Sigmoid colon (tissue), 6 donors: ENCODE measurements at regions not wholly inside any gene's neighbourhood (a gene's known extent, or its start where the extent isn't known, plus 50 kb on each side); places are given as distances from the start of the nearest gene placed in this dataset.

Source experiments
- DNase-seq: peaks from one replicate; pipeline ENCODE4 v3.0.0-alpha.2; 2019
- H3K27ac ChIP-seq, 4 donors: fragments of 200-600 bp; sonication (generic); one replicate each; pipeline ENCODE4 v1.5.1; 2016 to 2019; ENCODE audit warnings: mild to moderate bottlenecking in 1 of 4
- H3K27me3 ChIP-seq, 3 donors: fragments of 200-600 bp; sonication (generic); one replicate each; pipeline ENCODE4 v1.5.1; 2019; ENCODE audit warnings: mild to moderate bottlenecking in 1 of 3
- H3K36me3 ChIP-seq, 4 donors: fragments of 200-600 bp; sonication (generic); one replicate each; pipeline ENCODE4 v1.5.1; 2016 to 2019
- H3K4me1 ChIP-seq, 4 donors: fragments of 200-600 bp; sonication (generic); one replicate each; pipeline ENCODE4 v1.5.1; 2017 to 2019
- H3K4me3 ChIP-seq, 4 donors: fragments of 200-600 bp; sonication (generic); one replicate each; pipeline ENCODE4 v1.5.1; 2017 to 2019; ENCODE audit warnings: mild to moderate bottlenecking in 2 of 4, moderate library complexity in 1 of 4
- H3K9me3 ChIP-seq, 4 donors: fragments of 200-600 bp in 3 of 4; sonication (generic) in 3 of 4; one replicate each; pipeline versions ENCODE4 v1.5.1 to v1.6.1; 2013 to 2019
- EP300 ChIP-seq, 4 donors: sonication (generic); formaldehyde crosslinking; IDR thresholded peaks; one replicate each; pipeline ENCODE4 v1.6.1; 2017; ENCODE audit warnings: antibody characterized with exemption in 4 of 4
- POLR2A ChIP-seq, 2 donors: fragments of 450-650 bp; IDR thresholded peaks; one replicate each; pipeline ENCODE4 v1.6.1; 2016; ENCODE audit warnings: antibody characterized with exemption in 2 of 2, mild to moderate bottlenecking in 2 of 2, moderate library complexity in 2 of 2
- POLR2AphosphoS5 ChIP-seq, 4 donors: sonication (generic); formaldehyde crosslinking; IDR thresholded peaks; one replicate each; pipeline ENCODE4 v1.6.1; 2017; ENCODE audit warnings: antibody characterized with exemption in 4 of 4
- WGBS, 2 donors: extraction: QIAGEN DNeasy Blood & Tissue Kit; methylation state at CpG; one replicate each; pipeline ENCODE4 v1.1.7; 2013; 5-methylcytosine and 5-hydroxymethylcytosine counted together
- intact Hi-C: fragments of 100-400 bp; cut with DNase I; formaldehyde crosslinking; loops from one replicate; pipeline ENCODE4 v1.15.1; 2023
- TF ChIP-seq, protein P1 (sequence below), 4 experiments: fragments of 450-650 bp in 3 of 4; fragments of 200-600 bp in 1 of 4; IDR thresholded peaks; one replicate each; pipeline ENCODE4 v1.5.1; 2016 to 2019; ENCODE audit warnings: antibody characterized with exemption in 4 of 4, mild to moderate bottlenecking in 3 of 4, moderate library complexity in 2 of 4
- donor health status: healthy with polysubstance abuse.
- donor health status: healthy.

- Histone ChIP-seq H3K4me3 (no peak overlapping the region), H3K9me3 (no peaks in the 10 kb centered on the region), H3K36me3 (no peaks in the 10 kb centered on the region), H3K27me3 (no peaks in the 10 kb centered on the region), H3K27ac (peak overlapping the region in 3 of 4 donors; percentile 62 to 80 (median 63)), H3K4me1 (peaks cover 0 to 66% (median 51%) of the 10 kb centered on the region in 4 donors)
- intact Hi-C loops: loop anchor here (5.0 kb wide), 2 partner anchors 51 to 216 kb away; no protein-coding TSS in a partner anchor
- TF ChIP-seq EP300 (IDR thresholded peaks at IDR 0.05): no peak
- TF ChIP-seq POLR2AphosphoS5 (IDR thresholded peaks at IDR 0.05): no peak
- TF ChIP-seq, protein P1, sequence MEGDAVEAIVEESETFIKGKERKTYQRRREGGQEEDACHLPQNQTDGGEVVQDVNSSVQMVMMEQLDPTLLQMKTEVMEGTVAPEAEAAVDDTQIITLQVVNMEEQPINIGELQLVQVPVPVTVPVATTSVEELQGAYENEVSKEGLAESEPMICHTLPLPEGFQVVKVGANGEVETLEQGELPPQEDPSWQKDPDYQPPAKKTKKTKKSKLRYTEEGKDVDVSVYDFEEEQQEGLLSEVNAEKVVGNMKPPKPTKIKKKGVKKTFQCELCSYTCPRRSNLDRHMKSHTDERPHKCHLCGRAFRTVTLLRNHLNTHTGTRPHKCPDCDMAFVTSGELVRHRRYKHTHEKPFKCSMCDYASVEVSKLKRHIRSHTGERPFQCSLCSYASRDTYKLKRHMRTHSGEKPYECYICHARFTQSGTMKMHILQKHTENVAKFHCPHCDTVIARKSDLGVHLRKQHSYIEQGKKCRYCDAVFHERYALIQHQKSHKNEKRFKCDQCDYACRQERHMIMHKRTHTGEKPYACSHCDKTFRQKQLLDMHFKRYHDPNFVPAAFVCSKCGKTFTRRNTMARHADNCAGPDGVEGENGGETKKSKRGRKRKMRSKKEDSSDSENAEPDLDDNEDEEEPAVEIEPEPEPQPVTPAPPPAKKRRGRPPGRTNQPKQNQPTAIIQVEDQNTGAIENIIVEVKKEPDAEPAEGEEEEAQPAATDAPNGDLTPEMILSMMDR (IDR thresholded peaks at IDR 0.05): no peak
- TF ChIP-seq POLR2A (IDR thresholded peaks at IDR 0.05): no peak
- no peak for DNase-seq
Measured at GRCh38 chr5:60336491-60336890, 363.5 kb downstream of the DEPDC1B start.

GRCh38 chr5:60335913-60336312 is 364.1 kb downstream of the DEPDC1B start:
- TF ChIP-seq POLR2A (IDR thresholded peaks at IDR 0.05) (no peak), POLR2AphosphoS5 (IDR thresholded peaks at IDR 0.05) (peak; percentile 60 to 87 (median 81)), EP300 (IDR thresholded peaks at IDR 0.05) (peak in 3 of 4 donors; percentile 15 to 41 (median 32))
- TF ChIP-seq, protein P1 (IDR thresholded peaks at IDR 0.05): no peak
- Histone ChIP-seq H3K4me3 (no peak overlapping the region), H3K27ac (peak overlapping the region; percentile 53 to 80 (median 62)), H3K9me3 (no peaks in the 10 kb centered on the region), H3K4me1 (peaks cover 0 to 65% (median 45%) of the 10 kb centered on the region in 4 donors), H3K36me3 (no peaks in the 10 kb centered on the region), H3K27me3 (no peaks in the 10 kb centered on the region)
- intact Hi-C loops: loop anchor here (5.0 kb wide), 2 partner anchors 51 to 216 kb away; no protein-coding TSS in a partner anchor
- 84 to 93% methylated on average over 2 of the region's 2 CpGs for WGBS, 2 donors
- DNase-seq: no peak

GRCh38 chr5:60334281-60334713 is 365.7 kb downstream of the DEPDC1B start:
- 84 to 93% methylated on average over 2 of the region's 2 CpGs for WGBS, 2 donors
- no peak for DNase-seq
- Histone ChIP-seq H3K9me3 (no peaks in the 10 kb centered on the region), H3K4me3 (no peak overlapping the region), H3K36me3 (no peaks in the 10 kb centered on the region), H3K4me1 (peaks cover 0 to 58% (median 35%) of the 10 kb centered on the region in 4 donors), H3K27me3 (no peaks in the 10 kb centered on the region), H3K27ac (peak overlapping the region in 3 of 4 donors; percentile 22 to 80 (median 30))
- no peak for TF ChIP-seq EP300 (IDR thresholded peaks at IDR 0.05)
- TF ChIP-seq, protein P1 (IDR thresholded peaks at IDR 0.05): no peak
- TF ChIP-seq POLR2AphosphoS5 (IDR thresholded peaks at IDR 0.05): no peak
- no peak for TF ChIP-seq POLR2A (IDR thresholded peaks at IDR 0.05)
- intact Hi-C loops: no loop called here

GRCh38 chr5:60333005-60333571 is 366.9 kb downstream of the DEPDC1B start:
- 85 to 87% methylated on average over 6 of the region's 6 CpGs for WGBS, 2 donors
- Histone ChIP-seq H3K4me3 (no peak overlapping the region), H3K27me3 (no peaks in the 10 kb centered on the region), H3K9me3 (no peaks in the 10 kb centered on the region), H3K27ac (peak overlapping the region in 1 of 4 donors; percentile 80), H3K36me3 (no peaks in the 10 kb centered on the region), H3K4me1 (peaks cover 0 to 57% (median 32%) of the 10 kb centered on the region in 4 donors)
- no peak for DNase-seq
- intact Hi-C loops: no loop called here
- no peak for TF ChIP-seq POLR2AphosphoS5 (IDR thresholded peaks at IDR 0.05)
- TF ChIP-seq, protein P1 (IDR thresholded peaks at IDR 0.05): no peak
- no peak for TF ChIP-seq EP300 (IDR thresholded peaks at IDR 0.05)
- no peak for TF ChIP-seq POLR2A (IDR thresholded peaks at IDR 0.05)
